HepG2 (cell line): ENCODE measurements at regions not wholly inside any gene's neighbourhood (a gene's known extent, or its start where the extent isn't known, plus 50 kb on each side); places are given as distances from the start of the nearest gene placed in this dataset.

ENCODE experiments used
- ATAC-seq: fragments of 200-7000 bp; cut with Tn5 transposase; 3 replicates; pipeline ENCODE4 v1.9.1; 2020; ENCODE audit warnings: mild to moderate bottlenecking, moderate library complexity
- BruUV-seq: library from RNA; stranded (reverse); fragments of 400-500 nt; replicated peaks from 2 replicates; lab custom pipeline; 2021; lab: Mats Ljungman, UMichigan
- CTCF ChIA-PET: fragments of 300-600 bp; formaldehyde crosslinking; extraction: SDS; loops from one replicate; lab custom pipeline; 2021; ENCODE audit warnings: low total read pairs, inconsistent platforms, low intra/inter-chr PET ratio; lab: Yijun Ruan, JAX
- POLR2A ChIA-PET: fragments of 350-600 bp; sonication (Branson Sonifier 250); formaldehyde crosslinking; loops from one replicate; lab custom pipeline; 2020; ENCODE audit warnings: antibody characterized with exemption, inconsistent platforms; lab: Yijun Ruan, JAX
- DNase-seq: peaks from one replicate; pipeline ENCODE4 v3.0.0-alpha.2; 2015; ENCODE audit warnings: low spot score
- FAIRE-seq: peaks from 3 replicates; lab custom pipeline; 2011; peaks lifted over from hg19 to GRCh38; lab: Jason Lieb, UNC
- H2AFZ ChIP-seq: one replicate; pipeline ENCODE4 v1.6.1; 2011; ENCODE audit warnings: low read length, inconsistent platforms
- H3K27ac ChIP-seq: fragments of 300-600 bp; 3 replicates; pipeline ENCODE4 v1.8.0; 2011; ENCODE audit warnings: mixed run types, mild to moderate bottlenecking, mixed read lengths, low read length, inconsistent platforms; ENCODE audit not compliant: insufficient read depth; ENCODE audit errors: extremely low read length
- H3K27me3 ChIP-seq, 2 experiments: fragments of 200-600 bp in 1 of 2; 2 replicates in 1 of 2; 3 replicates in 1 of 2; pipeline versions ENCODE4 v1.6.0 to v1.8.0; 2011; ENCODE audit warnings: low read length in 2 of 2, mild to moderate bottlenecking in 2 of 2, moderate library complexity in 2 of 2, inconsistent platforms in 1 of 2; ENCODE audit not compliant: insufficient read depth in 2 of 2, control insufficient read depth in 1 of 2
- H3K36me3 ChIP-seq, 2 experiments: fragments of 200-600 bp in 1 of 2; replicated peaks in 1 of 2; 2 replicates in 1 of 2; 3 replicates in 1 of 2; pipeline versions ENCODE4 v1.5.1 to v1.8.0; 2011; ENCODE audit warnings: low read length in 2 of 2, inconsistent platforms in 1 of 2; ENCODE audit not compliant: insufficient read depth in 2 of 2, control insufficient read depth in 1 of 2
- H3K4me1 ChIP-seq: 2 replicates; pipeline ENCODE4 v1.5.1; 2012; ENCODE audit warnings: low read length, inconsistent platforms; ENCODE audit not compliant: insufficient read depth
- H3K4me2 ChIP-seq: 2 replicates; pipeline ENCODE4 v1.6.0; 2011; ENCODE audit warnings: low read depth, low read length, inconsistent platforms
- H3K4me3 ChIP-seq, 3 experiments: fragments of 200-600 bp in 1 of 3; sonication (generic), shearing (Covaris generic) in 1 of 3; replicated peaks in 1 of 3; 2 replicates each; pipeline ENCODE4 v1.5.1; 2011 to 2016; ENCODE audit warnings: low read length in 3 of 3, inconsistent platforms in 2 of 3, low read depth in 2 of 3, mild to moderate bottlenecking in 2 of 3, control low read depth in 1 of 3, mixed read lengths in 1 of 3; ENCODE audit not compliant: insufficient read depth in 1 of 3
- H3K79me2 ChIP-seq: one replicate; pipeline ENCODE4 v1.6.1; 2011; ENCODE audit warnings: low read length, inconsistent platforms; ENCODE audit not compliant: insufficient read depth
- H3K9ac ChIP-seq: 2 replicates; pipeline ENCODE4 v1.6.0; 2011; ENCODE audit warnings: mild to moderate bottlenecking, low read depth, low read length, inconsistent platforms; ENCODE audit not compliant: insufficient read depth
- H3K9me3 ChIP-seq: 2 replicates; pipeline ENCODE4 v1.5.1; 2012; ENCODE audit warnings: mild to moderate bottlenecking, low read length
- H4K20me1 ChIP-seq: 2 replicates; pipeline ENCODE4 v1.6.0; 2011; ENCODE audit warnings: inconsistent platforms, mild to moderate bottlenecking, low read length, moderate library complexity; ENCODE audit not compliant: insufficient read depth
- NBN ChIP-seq: fragments of 450-650 bp; conservative IDR thresholded peaks from 2 replicates; pipeline ENCODE4 v1.6.1; 2017
- TCF12 ChIP-seq, 2 experiments: fragments of 450-650 bp in 1 of 2; sonication (generic) in 1 of 2; formaldehyde crosslinking in 1 of 2; IDR thresholded peaks; 2 replicates each; pipeline versions ENCODE4 v1.6.1 to v1.8.0; 2017 to 2022; ENCODE audit warnings: antibody characterized with exemption in 1 of 2, mild to moderate bottlenecking in 1 of 2, missing genetic modification reagents in 1 of 2, moderate library complexity in 1 of 2
- ZBTB1 ChIP-seq: sonication (generic); formaldehyde crosslinking; IDR thresholded peaks from 2 replicates; pipeline ENCODE4 v1.4.0; 2020; ENCODE audit warnings: missing genetic modification reagents, borderline replicate concordance
- ZNF143 ChIP-seq: sonication (generic); formaldehyde crosslinking; IDR thresholded peaks from 2 replicates; pipeline ENCODE4 v1.4.0; 2020; ENCODE audit warnings: missing genetic modification reagents
- in situ Hi-C: cut with HindIII; loops from 2 replicates; pipeline ENCODE4 v1.10.0; 2017; ENCODE audit warnings: low pct_unique_long_range_greater_than_20kb; ENCODE audit not compliant: extremely low pct_ligation_motif_present
- intact Hi-C: fragments of 100-400 bp; cut with micrococcal nuclease; formaldehyde crosslinking; loops from one replicate; pipeline ENCODE4 v1.10.0; 2022; ENCODE audit not compliant: unreplicated experiment
- TF ChIP-seq, protein P1 (sequence below), 2 experiments: IDR thresholded peaks; 2 replicates each; pipeline ENCODE4 v1.6.1; 2011 to 2012; ENCODE audit warnings: low read length in 2 of 2, borderline replicate concordance in 1 of 2, low read depth in 1 of 2, mild to moderate bottlenecking in 1 of 2, moderate library complexity in 1 of 2
- TF ChIP-seq, protein P2 (sequence below): sonication (generic); formaldehyde crosslinking; IDR thresholded peaks from 2 replicates; pipeline ENCODE4 v1.4.0; 2020; ENCODE audit warnings: mild to moderate bottlenecking, missing genetic modification reagents
- TF ChIP-seq, protein P3 (sequence below): IDR thresholded peaks from 2 replicates; pipeline ENCODE4 v1.4.0; 2020; ENCODE audit warnings: mild to moderate bottlenecking, missing genetic modification reagents

DNA sequence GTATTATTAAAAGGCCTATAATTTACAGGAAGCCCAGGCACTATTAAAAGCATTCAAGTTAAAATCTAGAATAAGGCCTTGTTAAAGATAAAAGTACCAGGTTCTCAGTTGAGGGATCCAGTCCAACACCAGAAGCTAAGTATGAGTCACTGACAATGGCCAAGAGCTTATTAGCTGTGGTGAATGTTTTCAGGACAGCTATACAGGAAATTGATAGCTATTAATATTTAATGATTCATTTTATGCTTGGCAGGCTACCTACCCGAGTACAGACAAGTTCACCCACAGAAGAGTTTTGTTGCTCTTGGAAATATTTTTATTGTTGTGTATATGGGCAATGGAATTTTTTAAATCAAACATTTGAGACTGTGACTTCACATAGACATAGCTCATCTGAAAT lies 729.6 kb upstream of the ZNF804A start (continued):
- TF ChIP-seq, protein P1, sequence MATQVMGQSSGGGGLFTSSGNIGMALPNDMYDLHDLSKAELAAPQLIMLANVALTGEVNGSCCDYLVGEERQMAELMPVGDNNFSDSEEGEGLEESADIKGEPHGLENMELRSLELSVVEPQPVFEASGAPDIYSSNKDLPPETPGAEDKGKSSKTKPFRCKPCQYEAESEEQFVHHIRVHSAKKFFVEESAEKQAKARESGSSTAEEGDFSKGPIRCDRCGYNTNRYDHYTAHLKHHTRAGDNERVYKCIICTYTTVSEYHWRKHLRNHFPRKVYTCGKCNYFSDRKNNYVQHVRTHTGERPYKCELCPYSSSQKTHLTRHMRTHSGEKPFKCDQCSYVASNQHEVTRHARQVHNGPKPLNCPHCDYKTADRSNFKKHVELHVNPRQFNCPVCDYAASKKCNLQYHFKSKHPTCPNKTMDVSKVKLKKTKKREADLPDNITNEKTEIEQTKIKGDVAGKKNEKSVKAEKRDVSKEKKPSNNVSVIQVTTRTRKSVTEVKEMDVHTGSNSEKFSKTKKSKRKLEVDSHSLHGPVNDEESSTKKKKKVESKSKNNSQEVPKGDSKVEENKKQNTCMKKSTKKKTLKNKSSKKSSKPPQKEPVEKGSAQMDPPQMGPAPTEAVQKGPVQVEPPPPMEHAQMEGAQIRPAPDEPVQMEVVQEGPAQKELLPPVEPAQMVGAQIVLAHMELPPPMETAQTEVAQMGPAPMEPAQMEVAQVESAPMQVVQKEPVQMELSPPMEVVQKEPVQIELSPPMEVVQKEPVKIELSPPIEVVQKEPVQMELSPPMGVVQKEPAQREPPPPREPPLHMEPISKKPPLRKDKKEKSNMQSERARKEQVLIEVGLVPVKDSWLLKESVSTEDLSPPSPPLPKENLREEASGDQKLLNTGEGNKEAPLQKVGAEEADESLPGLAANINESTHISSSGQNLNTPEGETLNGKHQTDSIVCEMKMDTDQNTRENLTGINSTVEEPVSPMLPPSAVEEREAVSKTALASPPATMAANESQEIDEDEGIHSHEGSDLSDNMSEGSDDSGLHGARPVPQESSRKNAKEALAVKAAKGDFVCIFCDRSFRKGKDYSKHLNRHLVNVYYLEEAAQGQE (IDR thresholded peaks at IDR 0.05; ENCODE audit: borderline replicate concordance in 1 of 2, low read depth in 1 of 2, low read length in 2 of 2) = no peak
- no peak for TF ChIP-seq ZBTB1
- TF ChIP-seq, all 625 proteins: peak for 0

DNA sequence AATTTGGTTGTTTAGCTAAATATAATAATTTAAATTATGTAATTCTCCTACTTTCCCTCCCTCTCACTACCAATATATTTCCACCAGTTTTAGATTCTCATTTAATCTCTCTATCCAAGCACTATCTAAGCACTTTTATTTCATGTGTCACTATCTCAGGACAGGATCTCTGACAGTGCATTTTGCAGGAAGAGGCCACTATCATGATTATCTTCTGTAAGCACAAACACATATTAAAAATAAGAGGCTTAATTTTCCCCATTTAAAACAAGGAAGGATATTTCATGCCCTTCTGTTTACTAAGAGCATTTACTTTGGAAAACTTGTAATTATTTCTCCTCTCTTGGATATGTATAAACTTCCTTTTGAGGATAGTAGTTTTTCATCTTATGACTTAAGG lies 726.2 kb upstream of the ZNF804A start:
- Histone ChIP-seq H3K36me3 (no peaks in the 10 kb centered on the region), H3K27me3 (no peaks in the 10 kb centered on the region), H4K20me1 (no peaks in the 10 kb centered on the region), H3K4me2 (no peak overlapping the region), H3K79me2 (no peaks in the 10 kb centered on the region), H3K27ac (no peak overlapping the region), H2AFZ (no peak overlapping the region), H3K4me3 (no peak overlapping the region), H3K9ac (no peak overlapping the region), H3K4me1 (no peaks in the 10 kb centered on the region), H3K9me3 (0 out of 2 replicates have a peak, but pooled peaks cover 6% of the 10 kb centered on the region)
- in situ Hi-C loops (no loop called here), intact Hi-C loops (no loop called here)
- ATAC-seq (no peak), FAIRE-seq (no peak), DNase-seq (no peak)
- BruUV-seq = no TSS peak
- CTCF ChIA-PET = no interaction called here
- POLR2A ChIA-PET = no interaction called here
- TF ChIP-seq, protein P2, sequence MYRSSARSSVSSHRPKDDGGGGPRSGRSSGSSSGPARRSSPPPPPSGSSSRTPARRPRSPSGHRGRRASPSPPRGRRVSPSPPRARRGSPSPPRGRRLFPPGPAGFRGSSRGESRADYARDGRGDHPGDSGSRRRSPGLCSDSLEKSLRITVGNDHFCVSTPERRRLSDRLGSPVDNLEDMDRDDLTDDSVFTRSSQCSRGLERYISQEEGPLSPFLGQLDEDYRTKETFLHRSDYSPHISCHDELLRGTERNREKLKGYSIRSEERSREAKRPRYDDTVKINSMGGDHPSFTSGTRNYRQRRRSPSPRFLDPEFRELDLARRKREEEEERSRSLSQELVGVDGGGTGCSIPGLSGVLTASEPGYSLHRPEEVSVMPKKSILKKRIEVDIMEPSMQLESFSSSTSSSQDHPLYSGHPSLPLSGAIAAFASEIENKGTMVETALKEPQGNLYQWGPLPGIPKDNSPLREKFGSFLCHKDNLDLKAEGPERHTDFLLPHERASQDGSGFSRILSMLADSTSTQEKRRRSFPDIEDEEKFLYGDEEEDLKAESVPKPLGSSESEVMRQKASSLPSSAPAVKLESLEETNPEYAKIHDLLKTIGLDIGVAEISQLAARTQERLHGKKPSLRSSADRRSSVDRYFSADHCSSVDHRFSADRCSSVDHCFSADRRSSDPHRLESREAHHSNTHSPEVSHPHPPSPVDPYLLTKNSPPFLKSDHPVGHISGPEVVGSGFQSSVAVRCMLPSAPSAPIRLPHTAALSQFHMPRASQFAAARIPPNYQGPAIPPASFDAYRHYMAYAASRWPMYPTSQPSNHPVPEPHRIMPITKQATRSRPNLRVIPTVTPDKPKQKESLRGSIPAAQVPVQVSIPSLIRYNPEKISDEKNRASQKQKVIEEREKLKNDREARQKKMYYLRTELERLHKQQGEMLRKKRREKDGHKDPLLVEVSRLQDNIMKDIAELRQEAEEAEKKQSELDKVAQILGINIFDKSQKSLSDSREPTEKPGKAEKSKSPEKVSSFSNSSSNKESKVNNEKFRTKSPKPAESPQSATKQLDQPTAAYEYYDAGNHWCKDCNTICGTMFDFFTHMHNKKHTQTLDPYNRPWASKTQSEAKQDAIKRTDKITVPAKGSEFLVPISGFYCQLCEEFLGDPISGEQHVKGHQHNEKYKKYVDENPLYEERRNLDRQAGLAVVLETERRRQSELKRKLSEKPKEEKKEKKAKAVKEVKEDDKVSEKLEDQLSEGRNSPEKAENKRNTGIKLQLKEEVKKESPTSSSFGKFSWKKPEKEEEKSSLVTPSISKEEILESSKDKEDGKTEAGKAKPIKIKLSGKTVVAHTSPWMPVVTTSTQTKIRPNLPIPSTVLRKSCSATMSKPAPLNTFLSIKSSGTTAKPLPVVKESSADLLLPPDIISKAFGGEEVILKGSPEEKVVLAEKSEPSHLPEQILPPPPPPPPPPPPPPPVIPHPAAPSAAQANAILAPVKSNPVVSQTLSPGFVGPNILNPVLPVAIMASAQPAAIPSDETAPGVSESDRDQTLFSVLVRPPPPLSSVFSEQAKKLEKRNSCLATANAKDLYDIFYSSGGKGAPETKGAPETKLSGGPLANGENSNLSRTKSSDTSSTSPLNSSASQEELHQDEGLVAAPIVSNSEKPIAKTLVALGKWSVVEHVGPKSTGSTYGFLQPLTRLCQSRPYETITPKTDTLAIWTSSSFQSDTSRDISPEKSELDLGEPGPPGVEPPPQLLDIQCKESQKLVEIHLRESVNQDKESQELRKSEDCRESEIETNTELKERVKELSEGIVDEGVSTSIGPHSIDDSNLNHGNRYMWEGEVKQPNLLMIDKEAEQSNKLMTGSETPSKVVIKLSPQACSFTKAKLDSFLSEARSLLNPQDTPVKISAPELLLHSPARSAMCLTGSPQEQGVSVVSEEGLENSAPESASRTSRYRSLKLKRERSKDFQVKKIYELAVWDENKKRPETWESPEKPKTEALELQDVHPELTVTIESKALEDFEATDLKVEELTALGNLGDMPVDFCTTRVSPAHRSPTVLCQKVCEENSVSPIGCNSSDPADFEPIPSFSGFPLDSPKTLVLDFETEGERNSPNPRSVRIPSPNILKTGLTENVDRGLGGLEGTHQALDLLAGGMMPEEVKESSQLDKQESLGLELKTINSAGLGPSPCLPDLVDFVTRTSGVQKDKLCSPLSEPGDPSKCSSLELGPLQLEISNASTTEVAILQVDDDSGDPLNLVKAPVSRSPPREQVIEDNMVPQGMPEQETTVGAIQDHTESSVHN (CRISPR knock-in tag) = no peak
- TF ChIP-seq TCF12 (IDR thresholded peaks at IDR 0.05) (no peak), TCF12 (CRISPR knock-in tag; IDR thresholded peaks at IDR 0.05) (no peak), NBN (no peak), ZNF143 (CRISPR knock-in tag) (no peak)
- TF ChIP-seq, protein P3, sequence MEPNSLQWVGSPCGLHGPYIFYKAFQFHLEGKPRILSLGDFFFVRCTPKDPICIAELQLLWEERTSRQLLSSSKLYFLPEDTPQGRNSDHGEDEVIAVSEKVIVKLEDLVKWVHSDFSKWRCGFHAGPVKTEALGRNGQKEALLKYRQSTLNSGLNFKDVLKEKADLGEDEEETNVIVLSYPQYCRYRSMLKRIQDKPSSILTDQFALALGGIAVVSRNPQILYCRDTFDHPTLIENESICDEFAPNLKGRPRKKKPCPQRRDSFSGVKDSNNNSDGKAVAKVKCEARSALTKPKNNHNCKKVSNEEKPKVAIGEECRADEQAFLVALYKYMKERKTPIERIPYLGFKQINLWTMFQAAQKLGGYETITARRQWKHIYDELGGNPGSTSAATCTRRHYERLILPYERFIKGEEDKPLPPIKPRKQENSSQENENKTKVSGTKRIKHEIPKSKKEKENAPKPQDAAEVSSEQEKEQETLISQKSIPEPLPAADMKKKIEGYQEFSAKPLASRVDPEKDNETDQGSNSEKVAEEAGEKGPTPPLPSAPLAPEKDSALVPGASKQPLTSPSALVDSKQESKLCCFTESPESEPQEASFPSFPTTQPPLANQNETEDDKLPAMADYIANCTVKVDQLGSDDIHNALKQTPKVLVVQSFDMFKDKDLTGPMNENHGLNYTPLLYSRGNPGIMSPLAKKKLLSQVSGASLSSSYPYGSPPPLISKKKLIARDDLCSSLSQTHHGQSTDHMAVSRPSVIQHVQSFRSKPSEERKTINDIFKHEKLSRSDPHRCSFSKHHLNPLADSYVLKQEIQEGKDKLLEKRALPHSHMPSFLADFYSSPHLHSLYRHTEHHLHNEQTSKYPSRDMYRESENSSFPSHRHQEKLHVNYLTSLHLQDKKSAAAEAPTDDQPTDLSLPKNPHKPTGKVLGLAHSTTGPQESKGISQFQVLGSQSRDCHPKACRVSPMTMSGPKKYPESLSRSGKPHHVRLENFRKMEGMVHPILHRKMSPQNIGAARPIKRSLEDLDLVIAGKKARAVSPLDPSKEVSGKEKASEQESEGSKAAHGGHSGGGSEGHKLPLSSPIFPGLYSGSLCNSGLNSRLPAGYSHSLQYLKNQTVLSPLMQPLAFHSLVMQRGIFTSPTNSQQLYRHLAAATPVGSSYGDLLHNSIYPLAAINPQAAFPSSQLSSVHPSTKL = no peak
